GM12878 (cell line): ENCODE measurements at regions not wholly inside any gene's neighbourhood (a gene's known extent, or its start where the extent isn't known, plus 50 kb on each side); places are given as distances from the start of the nearest gene placed in this dataset.

Experiments
- CBX3 ChIP-seq: fragments of 200-600 bp; sonication (generic); IDR thresholded peaks from 2 replicates; pipeline ENCODE4 v1.6.1; 2016; ENCODE audit warnings: low read depth, borderline replicate concordance
- TF ChIP-seq, protein P1 (sequence below): IDR thresholded peaks from 2 replicates; pipeline ENCODE4 v1.6.1; 2012; ENCODE audit warnings: mild to moderate bottlenecking, low read depth, low read length

DNA sequence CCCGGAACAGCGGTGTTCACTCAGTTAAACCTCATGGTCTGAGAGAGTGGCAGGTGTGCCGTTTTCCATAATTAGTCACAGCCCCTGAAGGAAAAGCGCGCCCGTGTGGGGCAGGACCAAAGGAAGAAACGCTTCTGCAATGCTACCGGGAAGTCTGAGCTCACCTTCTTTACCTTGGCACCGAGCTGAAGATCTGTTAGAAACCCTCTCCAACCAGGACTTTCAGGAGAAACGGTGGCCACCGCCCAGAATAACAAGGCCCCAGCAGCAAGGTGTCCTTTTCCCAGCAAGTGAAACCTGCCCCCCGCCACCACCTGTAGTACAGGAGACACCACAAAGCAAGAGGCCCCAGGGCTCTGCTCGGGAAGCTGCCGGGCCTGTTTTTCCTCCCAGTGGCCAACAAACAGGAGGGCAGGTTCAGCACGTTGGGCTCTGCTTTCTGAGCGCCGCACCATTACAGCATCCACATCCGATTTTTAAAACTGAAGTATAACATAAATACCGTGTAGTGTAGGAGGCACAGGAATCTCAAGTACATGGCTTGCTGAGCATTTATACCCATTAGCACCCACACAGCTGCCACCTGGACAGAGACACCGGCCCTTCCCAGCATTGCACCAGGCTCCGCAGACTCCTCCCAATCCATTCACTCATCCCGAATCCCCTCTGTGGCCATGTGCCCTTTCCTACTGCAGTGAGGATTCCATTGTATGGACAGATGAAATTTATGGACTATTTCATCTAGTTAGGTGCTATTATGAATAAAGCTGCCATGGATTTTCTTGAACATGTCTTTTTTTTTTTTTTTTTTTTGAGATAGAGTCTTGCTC, 121.8 kb upstream of the RIOK3 start:
- TF ChIP-seq, protein P1, sequence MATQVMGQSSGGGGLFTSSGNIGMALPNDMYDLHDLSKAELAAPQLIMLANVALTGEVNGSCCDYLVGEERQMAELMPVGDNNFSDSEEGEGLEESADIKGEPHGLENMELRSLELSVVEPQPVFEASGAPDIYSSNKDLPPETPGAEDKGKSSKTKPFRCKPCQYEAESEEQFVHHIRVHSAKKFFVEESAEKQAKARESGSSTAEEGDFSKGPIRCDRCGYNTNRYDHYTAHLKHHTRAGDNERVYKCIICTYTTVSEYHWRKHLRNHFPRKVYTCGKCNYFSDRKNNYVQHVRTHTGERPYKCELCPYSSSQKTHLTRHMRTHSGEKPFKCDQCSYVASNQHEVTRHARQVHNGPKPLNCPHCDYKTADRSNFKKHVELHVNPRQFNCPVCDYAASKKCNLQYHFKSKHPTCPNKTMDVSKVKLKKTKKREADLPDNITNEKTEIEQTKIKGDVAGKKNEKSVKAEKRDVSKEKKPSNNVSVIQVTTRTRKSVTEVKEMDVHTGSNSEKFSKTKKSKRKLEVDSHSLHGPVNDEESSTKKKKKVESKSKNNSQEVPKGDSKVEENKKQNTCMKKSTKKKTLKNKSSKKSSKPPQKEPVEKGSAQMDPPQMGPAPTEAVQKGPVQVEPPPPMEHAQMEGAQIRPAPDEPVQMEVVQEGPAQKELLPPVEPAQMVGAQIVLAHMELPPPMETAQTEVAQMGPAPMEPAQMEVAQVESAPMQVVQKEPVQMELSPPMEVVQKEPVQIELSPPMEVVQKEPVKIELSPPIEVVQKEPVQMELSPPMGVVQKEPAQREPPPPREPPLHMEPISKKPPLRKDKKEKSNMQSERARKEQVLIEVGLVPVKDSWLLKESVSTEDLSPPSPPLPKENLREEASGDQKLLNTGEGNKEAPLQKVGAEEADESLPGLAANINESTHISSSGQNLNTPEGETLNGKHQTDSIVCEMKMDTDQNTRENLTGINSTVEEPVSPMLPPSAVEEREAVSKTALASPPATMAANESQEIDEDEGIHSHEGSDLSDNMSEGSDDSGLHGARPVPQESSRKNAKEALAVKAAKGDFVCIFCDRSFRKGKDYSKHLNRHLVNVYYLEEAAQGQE, result no peak
- no peak for TF ChIP-seq CBX3
